ENCODE measurements at regions not wholly inside any gene's neighbourhood (a gene's known extent, or its start where the extent isn't known, plus 50 kb on each side); places are given as distances from the start of the nearest gene placed in this dataset.
"Not testable (repeated sequence)": the region's sequence is repeated elsewhere in the genome, so short reads cannot be mapped to it uniquely, and the experiment has no call there.

GRCh38 chr6:169119669-169120068, 134.0 kb downstream of the THBS2 start:
- H3K9me3 ChIP-seq (ENCODE audit: severe bottlenecking), result no peaks in the 10 kb centered on the region
- no peak overlapping the region for H3K27ac ChIP-seq (ENCODE audit: poor library complexity, severe bottlenecking)
- no peak overlapping the region for H3K4me3 ChIP-seq (ENCODE audit: severe bottlenecking)
- no peak for ATAC-seq (ENCODE audit: low read depth)
- H3K4me1 ChIP-seq (ENCODE audit: insufficient read depth, poor library complexity, severe bottlenecking), result no peaks in the 10 kb centered on the region
- no peaks in the 10 kb centered on the region for H3K36me3 ChIP-seq (ENCODE audit: low read depth)
- H3K27me3 ChIP-seq (ENCODE audit: insufficient read depth, poor library complexity, severe bottlenecking), result no peaks in the 10 kb centered on the region
- TF ChIP-seq, protein P1, sequence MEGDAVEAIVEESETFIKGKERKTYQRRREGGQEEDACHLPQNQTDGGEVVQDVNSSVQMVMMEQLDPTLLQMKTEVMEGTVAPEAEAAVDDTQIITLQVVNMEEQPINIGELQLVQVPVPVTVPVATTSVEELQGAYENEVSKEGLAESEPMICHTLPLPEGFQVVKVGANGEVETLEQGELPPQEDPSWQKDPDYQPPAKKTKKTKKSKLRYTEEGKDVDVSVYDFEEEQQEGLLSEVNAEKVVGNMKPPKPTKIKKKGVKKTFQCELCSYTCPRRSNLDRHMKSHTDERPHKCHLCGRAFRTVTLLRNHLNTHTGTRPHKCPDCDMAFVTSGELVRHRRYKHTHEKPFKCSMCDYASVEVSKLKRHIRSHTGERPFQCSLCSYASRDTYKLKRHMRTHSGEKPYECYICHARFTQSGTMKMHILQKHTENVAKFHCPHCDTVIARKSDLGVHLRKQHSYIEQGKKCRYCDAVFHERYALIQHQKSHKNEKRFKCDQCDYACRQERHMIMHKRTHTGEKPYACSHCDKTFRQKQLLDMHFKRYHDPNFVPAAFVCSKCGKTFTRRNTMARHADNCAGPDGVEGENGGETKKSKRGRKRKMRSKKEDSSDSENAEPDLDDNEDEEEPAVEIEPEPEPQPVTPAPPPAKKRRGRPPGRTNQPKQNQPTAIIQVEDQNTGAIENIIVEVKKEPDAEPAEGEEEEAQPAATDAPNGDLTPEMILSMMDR (IDR thresholded peaks at IDR 0.05; ENCODE audit: poor library complexity, severe bottlenecking), result no peak
- no peak for DNase-seq (ENCODE audit: low spot score)

DNA sequence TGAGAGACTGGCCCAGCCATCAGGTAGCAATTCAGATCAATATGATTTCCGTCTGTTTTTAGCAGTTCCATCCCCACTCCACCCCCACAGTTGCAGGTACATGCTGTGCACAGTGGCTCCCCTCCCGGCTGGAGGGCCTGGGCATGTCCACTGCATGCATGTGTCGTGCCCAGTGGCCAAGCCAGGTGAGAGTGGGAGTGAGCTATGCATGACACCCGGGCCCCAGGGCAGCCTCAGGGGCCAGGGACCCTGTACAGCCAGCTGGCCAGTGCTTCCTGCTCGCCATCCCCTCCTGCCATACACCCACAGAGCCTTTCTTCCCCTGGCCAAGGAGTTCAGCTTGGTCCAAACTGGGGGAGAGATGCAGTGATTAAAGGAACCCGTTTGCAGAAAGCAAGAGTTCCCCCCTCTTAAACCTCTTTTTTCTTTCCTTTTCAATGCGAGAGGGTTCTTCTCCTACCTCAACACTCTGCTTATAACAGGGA, 135.3 kb downstream of the THBS2 start:
- H3K4me3 ChIP-seq (ENCODE audit: severe bottlenecking), result no peak overlapping the region
- ATAC-seq (ENCODE audit: low read depth) (no peak), DNase-seq (ENCODE audit: low spot score) (no peak)
- H3K27ac ChIP-seq (ENCODE audit: poor library complexity, severe bottlenecking), result no peak overlapping the region
- H3K4me1 ChIP-seq (ENCODE audit: insufficient read depth, poor library complexity, severe bottlenecking), result no peaks in the 10 kb centered on the region
- H3K36me3 ChIP-seq (ENCODE audit: low read depth), result no peaks in the 10 kb centered on the region
- no peaks in the 10 kb centered on the region for H3K9me3 ChIP-seq (ENCODE audit: severe bottlenecking)
- TF ChIP-seq, protein P1 (IDR thresholded peaks at IDR 0.05; ENCODE audit: poor library complexity, severe bottlenecking), result no peak
- H3K27me3 ChIP-seq (ENCODE audit: insufficient read depth, poor library complexity, severe bottlenecking), result no peaks in the 10 kb centered on the region

GRCh38 chr6:169117663-169118062, 136.0 kb downstream of the THBS2 start:
- Histone ChIP-seq H3K27me3 (ENCODE audit: insufficient read depth, poor library complexity, severe bottlenecking) (no peaks in the 10 kb centered on the region), H3K36me3 (ENCODE audit: low read depth) (no peaks in the 10 kb centered on the region), H3K9me3 (ENCODE audit: severe bottlenecking) (no peaks in the 10 kb centered on the region), H3K4me1 (ENCODE audit: insufficient read depth, poor library complexity, severe bottlenecking) (no peaks in the 10 kb centered on the region), H3K4me3 (ENCODE audit: severe bottlenecking) (no peak overlapping the region), H3K27ac (ENCODE audit: poor library complexity, severe bottlenecking) (no peak overlapping the region)
- TF ChIP-seq, protein P1 (IDR thresholded peaks at IDR 0.05; ENCODE audit: poor library complexity, severe bottlenecking), result no peak
- ATAC-seq (ENCODE audit: low read depth), result no peak
- DNase-seq (ENCODE audit: low spot score), result no peak

DNA sequence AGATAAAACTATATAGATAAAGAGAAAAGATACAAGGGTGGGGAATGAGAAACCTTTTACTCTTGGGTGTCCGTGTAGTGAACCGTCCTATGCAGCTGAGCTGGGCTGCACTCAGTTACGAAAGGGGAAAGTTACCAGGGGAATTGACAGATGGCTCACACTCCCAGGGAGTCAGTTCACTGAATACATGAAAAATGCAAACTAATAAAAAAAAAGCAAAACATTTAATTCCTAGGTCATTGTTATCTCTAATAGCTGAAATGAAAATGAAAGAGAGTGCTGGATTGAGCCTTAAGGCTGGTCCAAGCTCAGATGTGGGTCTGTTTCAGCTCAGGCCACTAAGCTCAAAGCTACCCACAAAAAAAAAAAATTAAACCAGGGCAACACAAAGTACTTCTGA, 138.0 kb downstream of the THBS2 start:
- no peak for DNase-seq (ENCODE audit: low spot score)

GRCh38 chr6:169114632-169115031, 139.0 kb downstream of the THBS2 start:
- not testable (repeated sequence) for H3K4me3 ChIP-seq (ENCODE audit: severe bottlenecking); ATAC-seq (ENCODE audit: low read depth); DNase-seq (ENCODE audit: low spot score); H3K27ac ChIP-seq (ENCODE audit: poor library complexity, severe bottlenecking); H3K36me3 ChIP-seq (ENCODE audit: low read depth); H3K27me3 ChIP-seq (ENCODE audit: insufficient read depth, poor library complexity, severe bottlenecking); H3K4me1 ChIP-seq (ENCODE audit: insufficient read depth, poor library complexity, severe bottlenecking); H3K9me3 ChIP-seq (ENCODE audit: severe bottlenecking)

More for the DNA sequence above, 138.0 kb downstream of the THBS2 start:
- no peaks in the 10 kb centered on the region for H3K27me3 ChIP-seq (ENCODE audit: insufficient read depth, poor library complexity, severe bottlenecking)
- no peak for ATAC-seq (ENCODE audit: low read depth)
- no peaks in the 10 kb centered on the region for H3K4me1 ChIP-seq (ENCODE audit: insufficient read depth, poor library complexity, severe bottlenecking)
- no peak overlapping the region for H3K4me3 ChIP-seq (ENCODE audit: severe bottlenecking)
- H3K36me3 ChIP-seq (ENCODE audit: low read depth), result no peaks in the 10 kb centered on the region
- no peak overlapping the region for H3K27ac ChIP-seq (ENCODE audit: poor library complexity, severe bottlenecking)
- TF ChIP-seq, protein P1 (IDR thresholded peaks at IDR 0.05; ENCODE audit: poor library complexity, severe bottlenecking), result no peak
- no peaks in the 10 kb centered on the region for H3K9me3 ChIP-seq (ENCODE audit: severe bottlenecking)

Measured in RWPE2 (cell line).